IPS-18c (cell line): ENCODE measurements at regions not wholly inside any gene's neighbourhood (a gene's known extent, or its start where the extent isn't known, plus 50 kb on each side); places are given as distances from the start of the nearest gene placed in this dataset.
A peak's percentile ranks its signal among the peaks of the same experiment; 100 is the strongest.

Experiments
- H3K4me3 ChIP-seq: 2 replicates; pipeline ENCODE4 v1.7.0; 2013; ENCODE audit warnings: low read depth, mild to moderate bottlenecking, low read length, moderate library complexity; ENCODE audit not compliant: insufficient read depth
- H3K9me3 ChIP-seq: one replicate; pipeline ENCODE4 v1.6.1; 2013; ENCODE audit warnings: mild to moderate bottlenecking, low read length, moderate library complexity; ENCODE audit not compliant: control insufficient read depth, insufficient read depth

DNA sequence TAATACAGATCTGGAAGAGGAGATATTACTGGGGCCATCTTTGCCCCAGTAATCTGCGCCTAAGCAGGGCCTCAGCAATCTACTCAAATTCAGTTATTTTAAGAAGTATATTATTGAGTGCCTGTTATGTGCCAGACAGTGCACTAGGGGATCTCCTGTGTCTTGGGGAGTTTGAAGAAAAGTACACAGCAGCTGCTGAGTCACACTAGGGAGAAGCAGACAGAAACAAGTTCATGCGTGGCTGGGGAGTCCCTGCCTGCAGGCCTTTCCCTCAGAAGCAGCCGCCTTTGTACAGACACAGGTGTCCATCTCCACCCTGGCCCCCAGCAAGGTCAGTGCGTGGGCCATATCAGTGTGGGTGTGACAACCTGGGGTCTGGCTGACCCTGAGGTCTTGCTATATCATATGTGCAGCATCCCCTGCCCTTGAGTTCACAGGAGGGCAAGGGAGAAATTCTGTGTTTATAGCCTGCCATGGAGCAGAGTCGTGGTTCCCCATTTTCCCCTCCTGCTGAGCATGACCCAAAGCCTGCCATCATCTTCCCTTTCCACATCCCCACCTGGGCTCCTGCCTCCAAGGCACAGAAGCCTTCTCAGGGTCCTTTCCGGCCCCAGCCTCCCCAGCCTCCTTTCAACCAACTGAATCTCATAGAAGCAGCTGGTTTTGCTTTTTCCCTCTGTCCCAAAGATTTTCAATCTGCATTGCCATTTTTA is 229.9 kb upstream of the SDK2 start:
- H3K9me3 ChIP-seq = no peaks in the 10 kb centered on the region
- no peak overlapping the region for H3K4me3 ChIP-seq

GRCh38 chr17:73875346-73875745 is 231.1 kb upstream of the SDK2 start:
- Histone ChIP-seq H3K4me3 (no peak overlapping the region), H3K9me3 (no peaks in the 10 kb centered on the region)

DNA sequence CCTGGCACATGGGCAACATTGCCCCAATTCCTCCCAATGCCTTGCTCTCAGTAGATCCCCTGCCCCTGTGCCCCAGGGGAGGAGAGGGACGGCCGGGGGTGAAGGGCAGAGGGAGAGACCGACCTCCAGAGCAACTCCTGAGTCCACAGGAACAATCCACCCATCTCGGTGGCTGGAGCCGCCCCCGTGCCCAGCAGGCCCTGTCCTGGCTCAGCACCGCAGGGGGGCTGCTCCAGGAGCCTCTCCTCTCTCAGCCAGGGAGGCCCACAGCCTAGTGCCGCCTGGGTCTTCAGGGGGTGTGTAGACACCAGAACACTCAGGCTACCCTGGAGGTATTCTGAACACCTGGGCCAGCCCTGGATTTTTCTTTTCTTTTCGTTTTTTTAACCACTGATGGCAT is 233.7 kb upstream of the SDK2 start:
- Histone ChIP-seq H3K9me3 (no peaks in the 10 kb centered on the region), H3K4me3 (no peak overlapping the region)

GRCh38 chr17:73878923-73879322 is 234.7 kb upstream of the SDK2 start:
- H3K4me3 ChIP-seq = no peak overlapping the region
- H3K9me3 ChIP-seq = no peaks in the 10 kb centered on the region

DNA sequence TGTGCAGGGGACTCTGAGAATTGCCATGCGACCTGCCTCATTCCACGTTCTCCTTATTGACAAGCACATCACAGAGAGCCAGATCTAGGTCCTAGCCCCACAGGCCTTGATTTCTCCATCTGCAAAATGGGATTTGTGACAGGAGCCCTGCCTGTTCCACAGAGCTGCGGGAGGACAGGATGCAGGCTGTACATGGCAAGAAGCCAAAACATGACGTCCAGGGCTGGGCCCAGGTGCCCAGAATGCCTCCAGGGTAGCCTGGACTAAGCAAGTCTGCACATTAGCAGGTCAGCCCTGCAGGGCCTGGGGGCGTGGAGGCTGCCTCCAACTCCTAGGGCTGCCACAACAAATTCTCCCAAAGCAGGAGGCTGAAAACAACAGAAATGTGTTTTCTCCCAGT is 235.7 kb upstream of the SDK2 start:
- no peak overlapping the region for H3K4me3 ChIP-seq
- H3K9me3 ChIP-seq = no peaks in the 10 kb centered on the region

DNA sequence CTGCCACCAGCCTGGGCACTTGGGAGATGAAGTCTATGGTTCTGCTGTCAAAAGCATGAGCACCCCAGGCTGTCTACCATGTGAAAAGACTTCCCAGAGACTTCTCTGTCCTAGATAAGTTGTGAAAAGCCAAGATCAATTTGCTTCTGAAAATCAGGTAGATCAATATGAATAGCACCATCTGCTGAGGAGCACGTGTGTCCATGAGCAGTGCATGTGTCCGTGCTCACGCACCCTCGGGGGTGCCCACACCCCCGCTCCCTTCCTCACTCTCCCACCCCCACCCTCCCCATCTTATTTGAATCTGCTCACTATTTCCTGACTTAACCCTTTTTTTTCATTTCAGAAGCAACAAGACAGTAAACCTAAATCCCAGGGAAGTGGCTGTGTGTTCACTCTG is 238.3 kb upstream of the SDK2 start:
- H3K9me3 ChIP-seq = no peaks in the 10 kb centered on the region
- H3K4me3 ChIP-seq = no peak overlapping the region

DNA sequence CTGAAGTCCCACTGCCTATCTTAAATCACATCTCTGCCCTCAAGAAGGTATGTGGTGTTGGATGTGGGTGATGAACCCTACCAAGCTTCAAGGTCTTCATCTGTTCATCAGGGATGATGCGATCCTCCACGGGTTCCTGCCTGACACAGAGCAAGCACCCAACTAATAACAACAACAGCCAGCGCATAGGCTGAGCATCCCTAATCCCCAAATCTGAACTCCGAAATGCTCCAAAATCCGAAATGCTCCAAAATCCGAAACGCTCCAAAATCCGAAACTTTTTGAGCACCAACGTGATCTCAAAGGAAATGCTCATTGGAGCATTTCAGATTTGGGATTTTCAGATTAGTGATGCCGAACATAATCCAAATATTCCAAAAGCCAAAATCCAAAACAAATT is 238.9 kb upstream of the SDK2 start:
- Histone ChIP-seq H3K4me3 (no peak overlapping the region), H3K9me3 (no peaks in the 10 kb centered on the region)

- no peaks in the 10 kb centered on the region for H3K9me3 ChIP-seq
- no peak overlapping the region for H3K4me3 ChIP-seq
These were observed 243.5 kb upstream of the SDK2 start for GRCh38 chr17:73887739-73888138.

DNA sequence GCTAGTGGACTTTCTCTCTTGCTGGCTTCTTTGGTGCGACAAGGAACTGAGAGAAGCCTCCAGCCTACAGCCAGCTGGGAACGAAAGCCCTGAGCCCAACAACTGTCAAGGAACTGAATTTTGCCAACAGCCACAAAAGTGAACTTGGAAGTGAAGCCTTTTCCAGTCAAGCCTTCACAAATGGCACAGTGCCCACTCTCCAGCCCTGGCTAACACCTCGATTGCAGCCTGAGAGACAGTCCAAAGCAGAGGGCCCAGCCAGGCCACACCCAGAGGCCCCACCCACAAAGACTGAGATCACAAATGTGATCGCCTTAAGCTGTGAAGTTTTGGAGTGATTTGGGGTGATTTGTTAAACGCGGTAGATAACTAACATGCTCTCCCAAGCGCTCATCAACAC is 244.6 kb upstream of the SDK2 start:
- Histone ChIP-seq H3K9me3 (no peaks in the 10 kb centered on the region), H3K4me3 (no peak overlapping the region)

DNA sequence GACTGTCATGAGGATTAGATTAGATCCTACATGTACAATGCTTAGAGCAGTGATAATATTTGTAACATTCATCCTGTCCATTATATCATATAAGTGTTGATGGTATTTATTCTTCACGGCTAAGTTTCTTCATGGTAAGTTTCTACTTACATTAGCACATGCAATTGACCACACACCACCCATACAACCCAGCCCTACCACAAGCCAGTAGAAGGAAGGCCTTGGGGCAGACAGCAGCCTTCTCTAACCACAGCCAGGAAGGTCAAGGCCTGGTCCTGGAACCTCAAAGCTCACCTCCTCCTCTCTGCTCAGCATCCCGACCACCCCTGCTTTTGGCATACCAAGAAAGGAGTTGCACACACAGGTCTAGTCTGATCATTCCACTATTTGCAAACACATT is 245.2 kb upstream of the SDK2 start:
- H3K9me3 ChIP-seq = no peaks in the 10 kb centered on the region

GRCh38 chr17:73890831-73891405 is 246.7 kb upstream of the SDK2 start:
- Histone ChIP-seq H3K9me3 (no peaks in the 10 kb centered on the region), H3K4me3 (no peak overlapping the region)

More for the DNA sequence above, 245.2 kb upstream of the SDK2 start:
- no peak overlapping the region for H3K4me3 ChIP-seq

DNA sequence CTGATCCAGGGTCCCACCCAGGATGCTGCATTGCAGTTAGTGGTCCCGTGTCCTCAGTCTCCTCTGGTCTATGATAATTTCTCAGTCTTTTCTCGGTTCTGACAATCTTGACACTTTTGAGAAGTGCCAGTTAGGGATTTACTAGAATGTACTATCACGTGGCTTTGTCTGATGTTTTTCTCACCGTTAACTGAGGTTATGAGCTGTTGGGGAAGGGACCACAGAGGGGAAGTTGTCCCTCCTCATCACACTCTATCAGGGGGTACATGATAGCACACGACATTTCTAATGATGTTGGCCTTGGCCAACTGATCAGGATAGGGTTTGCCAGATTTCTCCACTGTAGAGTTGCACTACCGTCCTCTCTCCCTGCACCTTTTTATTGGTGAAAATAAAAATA is 250.9 kb upstream of the SDK2 start:
- Histone ChIP-seq H3K4me3 (no peak overlapping the region), H3K9me3 (no peaks in the 10 kb centered on the region)

- H3K9me3 ChIP-seq = no peaks in the 10 kb centered on the region
These were observed 252.7 kb upstream of the SDK2 start for GRCh38 chr17:73896966-73897365.

DNA sequence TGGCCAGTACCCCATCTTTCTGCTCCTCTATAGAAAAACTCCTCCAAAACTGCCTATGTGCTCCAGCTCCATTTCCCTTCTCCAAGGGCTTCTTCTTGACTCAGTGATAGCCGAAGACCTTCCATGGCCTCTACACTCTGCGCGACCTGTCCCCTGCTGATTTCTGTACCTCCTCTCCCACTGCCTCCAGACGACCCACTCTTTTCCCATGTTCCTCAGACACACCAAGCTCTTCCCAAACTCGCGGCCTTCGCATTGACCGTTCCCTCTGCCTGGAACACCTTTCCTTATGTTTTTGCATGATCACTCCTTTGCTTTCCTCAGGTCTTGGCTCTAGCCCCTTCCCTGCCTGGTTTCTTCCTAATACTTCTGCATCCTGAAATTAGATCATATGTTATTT is 255.6 kb upstream of the SDK2 start:
- Histone ChIP-seq H3K4me3 (no peak overlapping the region), H3K9me3 (no peaks in the 10 kb centered on the region)

More at GRCh38 chr17:73896966-73897365, 252.7 kb upstream of the SDK2 start:
- no peak overlapping the region for H3K4me3 ChIP-seq

DNA sequence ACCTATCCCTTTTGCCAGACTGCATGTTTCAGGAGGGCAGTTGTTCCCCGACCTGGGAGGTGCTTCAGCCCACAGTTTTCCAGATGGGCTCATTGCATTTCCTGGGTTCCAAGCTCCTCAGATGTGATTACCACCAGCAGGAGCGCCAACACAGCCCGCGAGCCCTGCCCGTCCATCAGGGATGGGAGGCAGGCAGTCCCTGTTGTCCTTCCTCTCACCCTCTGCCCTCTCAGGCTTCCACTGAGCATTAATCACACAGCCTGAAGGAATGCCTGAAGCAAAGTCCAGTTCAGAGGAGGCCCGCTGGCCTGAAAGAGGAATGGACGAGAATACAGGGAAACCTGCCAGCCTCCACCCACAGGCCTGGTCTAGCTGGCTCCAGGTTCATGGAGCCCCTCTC is 256.3 kb upstream of the SDK2 start:
- no peak overlapping the region for H3K4me3 ChIP-seq
- no peaks in the 10 kb centered on the region for H3K9me3 ChIP-seq

GRCh38 chr17:73901249-73901648 is 257.0 kb upstream of the SDK2 start:
- Histone ChIP-seq H3K4me3 (0 out of 2 replicates have a peak overlapping the region, but pooled peaks have one; percentile 36), H3K9me3 (no peaks in the 10 kb centered on the region)

GRCh38 chr17:73901661-73902415 is 257.6 kb upstream of the SDK2 start:
- Histone ChIP-seq H3K4me3 (peak overlapping the region; percentile 36), H3K9me3 (no peaks in the 10 kb centered on the region)
